Naive thymus-derived CD4-positive, alpha-beta T cell (primary cell): ENCODE measurements at regions not wholly inside any gene's neighbourhood (a gene's known extent, or its start where the extent isn't known, plus 50 kb on each side); places are given as distances from the start of the nearest gene placed in this dataset.

ENCODE experiments used
- ATAC-seq: fragments of 150-1000 bp; cut with Tn5 transposase; 2 replicates; pipeline ENCODE4 v1.10.0; 2021; ENCODE audit warnings: mild to moderate bottlenecking, moderate library complexity
- CTCF ChIA-PET: fragments of 350-600 bp; sonication (Branson Sonifier 250); formaldehyde crosslinking; loops from one replicate; lab custom pipeline; 2021; ENCODE audit warnings: antibody characterized with exemption; lab: Charles Lee
- POLR2A ChIA-PET: fragments of 350-600 bp; sonication (Branson Sonifier 250); formaldehyde crosslinking; loops from one replicate; lab custom pipeline; 2021; ENCODE audit warnings: antibody characterized with exemption, inconsistent platforms; lab: Charles Lee
- DNase-seq, 9 donors: peaks; one replicate each; pipeline versions ENCODE4 v3.0.0 to v3.0.0-alpha.2; 2020 to 2022; ENCODE audit warnings: mixed read lengths in 1 of 9
- H3K27ac ChIP-seq: one replicate; pipeline ENCODE4 v1.7.0; 2013; ENCODE audit warnings: mild to moderate bottlenecking, low read depth, low read length, moderate library complexity
- H3K27me3 ChIP-seq, 2 donors: one replicate each; pipeline ENCODE4 v1.7.0; 2013; ENCODE audit warnings: low read length in 2 of 2, mild to moderate bottlenecking in 2 of 2, moderate library complexity in 2 of 2; ENCODE audit not compliant: control insufficient read depth in 2 of 2, insufficient read depth in 2 of 2
- H3K36me3 ChIP-seq, 3 experiments: 1 replicate in 2 of 3; 2 replicates in 1 of 3; pipeline ENCODE4 v1.7.0; 2013; ENCODE audit warnings: low read length in 3 of 3, mild to moderate bottlenecking in 3 of 3, moderate library complexity in 1 of 3; ENCODE audit not compliant: insufficient read depth in 3 of 3, control insufficient read depth in 2 of 3
- H3K4me1 ChIP-seq, 2 donors: one replicate each; pipeline ENCODE4 v1.7.0; 2013; ENCODE audit warnings: low read length in 2 of 2, mild to moderate bottlenecking in 2 of 2, moderate library complexity in 1 of 2; ENCODE audit not compliant: control insufficient read depth in 2 of 2, insufficient read depth in 2 of 2
- H3K4me3 ChIP-seq: 2 replicates; pipeline ENCODE4 v1.7.0; 2013; ENCODE audit warnings: mild to moderate bottlenecking, low read length
- H3K9me3 ChIP-seq, 3 experiments: 1 replicate in 2 of 3; 2 replicates in 1 of 3; pipeline ENCODE4 v1.7.0; 2013; ENCODE audit warnings: low read length in 3 of 3; ENCODE audit not compliant: control insufficient read depth in 2 of 3
- H3K27ac Mint-ChIP-seq, 9 donors: one replicate each; pipeline ENCODE4 v1.8.0; 2020 to 2022; ENCODE audit warnings: mixed read lengths in 9 of 9, mild to moderate bottlenecking in 8 of 9, moderate library complexity in 5 of 9, inconsistent platforms in 2 of 9
- H3K27me3 Mint-ChIP-seq, 5 donors: one replicate each; pipeline ENCODE4 v1.8.0; 2021 to 2022; ENCODE audit warnings: mixed read lengths in 5 of 5, mild to moderate bottlenecking in 1 of 5
- H3K36me3 Mint-ChIP-seq, 5 donors: one replicate each; pipeline ENCODE4 v1.8.0; 2020 to 2022; ENCODE audit warnings: mixed read lengths in 5 of 5, mild to moderate bottlenecking in 3 of 5, inconsistent platforms in 1 of 5
- H3K4me1 Mint-ChIP-seq, 7 donors: one replicate each; pipeline ENCODE4 v1.8.0; 2020 to 2022; ENCODE audit warnings: mixed read lengths in 7 of 7, mild to moderate bottlenecking in 3 of 7, inconsistent platforms in 1 of 7
- H3K4me3 Mint-ChIP-seq, 10 donors: one replicate each; pipeline ENCODE4 v1.8.0; 2020 to 2022; ENCODE audit warnings: mild to moderate bottlenecking in 10 of 10, mixed read lengths in 10 of 10, moderate library complexity in 6 of 10, inconsistent platforms in 2 of 10
- H3K9me3 Mint-ChIP-seq, 11 donors: one replicate each; pipeline ENCODE4 v1.8.0; 2020 to 2022; ENCODE audit warnings: mixed read lengths in 11 of 11, mild to moderate bottlenecking in 4 of 11, inconsistent platforms in 1 of 11, moderate library complexity in 1 of 11
- intact Hi-C, 2 donors: fragments of 100-400 bp; cut with micrococcal nuclease; formaldehyde crosslinking; loops; one replicate each; pipeline ENCODE4 v1.15.1; 2023

DNA sequence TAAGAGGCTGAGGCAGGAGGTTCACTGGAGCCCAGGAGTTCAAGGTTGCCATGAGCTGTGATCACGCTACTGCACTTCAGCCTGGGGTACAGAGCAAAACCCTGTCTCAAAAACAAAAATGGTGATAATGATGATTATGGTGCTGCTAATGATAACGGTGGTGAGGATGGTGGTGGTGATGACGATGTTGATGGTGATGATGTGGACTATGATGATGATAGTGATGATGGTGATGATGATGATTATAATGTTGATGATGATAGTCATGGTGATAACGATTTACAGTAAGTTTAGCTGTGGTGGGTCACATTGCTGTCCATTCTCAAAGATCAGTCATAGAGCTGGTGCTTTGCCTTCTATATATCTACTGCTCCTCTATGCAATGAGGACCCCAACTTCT lies 1340.6 kb downstream of the UQCRFS1 start:
- no peak overlapping the region for H3K4me3 ChIP-seq
- ChIA-PET POLR2A (no interaction called here), CTCF (no interaction called here)
- Mint-ChIP-seq H3K27ac (no peak overlapping the region), H3K4me3 (no peak overlapping the region), H3K9me3 (peaks cover 6 to 85% (median 15%) of the 10 kb centered on the region in 11 donors), H3K4me1 (no peaks in the 10 kb centered on the region), H3K36me3 (peaks cover 0 to 5% (median 0%) of the 10 kb centered on the region in 5 donors), H3K27me3 (no peaks in the 10 kb centered on the region)
- DNase-seq (no peak), ATAC-seq (no peak)
- peaks cover 0 to 8% (median 0%) of the 10 kb centered on the region in 3 experiments for H3K9me3 ChIP-seq
- H3K27me3 ChIP-seq = no peaks in the 10 kb centered on the region
- H3K36me3 ChIP-seq = no peaks in the 10 kb centered on the region
- intact Hi-C loops = no loop called here
- no peaks in the 10 kb centered on the region for H3K4me1 ChIP-seq
- no peak overlapping the region for H3K27ac ChIP-seq

- ChIA-PET CTCF (no interaction called here), POLR2A (no interaction called here)
- Mint-ChIP-seq H3K27ac (no peak overlapping the region), H3K9me3 (peaks cover 14 to 79% (median 19%) of the 10 kb centered on the region in 11 donors), H3K36me3 (peaks cover 0 to 9% (median 5%) of the 10 kb centered on the region in 5 donors), H3K4me3 (no peak overlapping the region), H3K27me3 (no peaks in the 10 kb centered on the region), H3K4me1 (no peaks in the 10 kb centered on the region)
- Histone ChIP-seq H3K27me3 (no peaks in the 10 kb centered on the region), H3K4me3 (no peak overlapping the region), H3K36me3 (no peaks in the 10 kb centered on the region), H3K4me1 (no peaks in the 10 kb centered on the region), H3K27ac (no peak overlapping the region), H3K9me3 (peaks cover 0 to 8% (median 5%) of the 10 kb centered on the region in 3 experiments)
- intact Hi-C loops = no loop called here
- ATAC-seq (no peak), DNase-seq (no peak)
Observed at GRCh38 chr19:27870293-27870692, 1342.7 kb downstream of the UQCRFS1 start.

DNA sequence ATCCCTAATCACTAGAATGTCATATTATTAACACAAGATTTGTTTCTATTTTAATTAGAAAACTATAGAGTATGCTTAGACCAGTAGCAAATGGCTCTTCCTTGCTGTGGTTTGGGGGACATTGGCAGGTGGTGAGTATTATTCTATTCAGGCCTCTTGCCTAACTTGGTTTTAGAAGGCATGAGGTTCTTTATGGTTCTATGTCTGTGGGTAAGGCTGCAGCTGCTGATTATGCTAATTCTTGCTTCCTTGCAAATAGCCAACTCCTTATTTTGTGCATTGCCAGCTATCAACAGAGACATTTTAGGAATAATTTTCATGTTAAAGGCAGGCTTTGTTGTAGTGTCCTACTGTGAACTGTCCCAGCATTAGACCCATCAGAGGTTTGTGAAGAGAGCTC lies 1344.9 kb downstream of the UQCRFS1 start:
- CTCF ChIA-PET = no interaction called here
- Mint-ChIP-seq H3K27me3 (no peaks in the 10 kb centered on the region), H3K36me3 (peaks cover 0 to 12% (median 9%) of the 10 kb centered on the region in 5 donors), H3K9me3 (peaks cover 13 to 71% (median 24%) of the 10 kb centered on the region in 11 donors), H3K4me1 (no peaks in the 10 kb centered on the region), H3K4me3 (no peak overlapping the region), H3K27ac (no peak overlapping the region)
- H3K27ac ChIP-seq = no peak overlapping the region
- H3K9me3 ChIP-seq = peaks cover 0 to 8% (median 5%) of the 10 kb centered on the region in 3 experiments
- no peaks in the 10 kb centered on the region for H3K36me3 ChIP-seq
- intact Hi-C loops = no loop called here
- no peak for DNase-seq
- H3K4me1 ChIP-seq = no peaks in the 10 kb centered on the region
- ATAC-seq = no peak
- no peaks in the 10 kb centered on the region for H3K27me3 ChIP-seq
- no peak overlapping the region for H3K4me3 ChIP-seq
- POLR2A ChIA-PET = no interaction called here

GRCh38 chr19:27865927-27866777 lies 1346.8 kb downstream of the UQCRFS1 start:
- Histone ChIP-seq H3K9me3 (peaks cover 0 to 10% (median 5%) of the 10 kb centered on the region in 3 experiments), H3K36me3 (no peaks in the 10 kb centered on the region), H3K4me3 (no peak overlapping the region), H3K27me3 (no peaks in the 10 kb centered on the region), H3K4me1 (no peaks in the 10 kb centered on the region), H3K27ac (no peak overlapping the region)
- DNase-seq = no peak
- peaks cover 13 to 67% (median 32%) of the 10 kb centered on the region in 11 donors for H3K9me3 Mint-ChIP-seq
- H3K4me1 Mint-ChIP-seq = no peaks in the 10 kb centered on the region
- no peaks in the 10 kb centered on the region for H3K27me3 Mint-ChIP-seq
- intact Hi-C loops = no loop called here
- H3K36me3 Mint-ChIP-seq = peaks cover 0 to 18% (median 9%) of the 10 kb centered on the region in 5 donors
- POLR2A ChIA-PET = no interaction called here
- no peak overlapping the region for H3K27ac Mint-ChIP-seq
- CTCF ChIA-PET = no interaction called here
- H3K4me3 Mint-ChIP-seq = no peak overlapping the region
- ATAC-seq = no peak

- no peak overlapping the region for H3K27ac Mint-ChIP-seq
- H3K4me1 Mint-ChIP-seq = no peaks in the 10 kb centered on the region
- peaks cover 12 to 86% (median 64%) of the 10 kb centered on the region in 11 donors for H3K9me3 Mint-ChIP-seq
- Histone ChIP-seq H3K4me1 (no peaks in the 10 kb centered on the region), H3K9me3 (peaks cover 0 to 37% (median 5%) of the 10 kb centered on the region in 3 experiments), H3K4me3 (peak overlapping the region; percentile 14), H3K27me3 (no peaks in the 10 kb centered on the region), H3K27ac (no peak overlapping the region), H3K36me3 (no peaks in the 10 kb centered on the region)
- CTCF ChIA-PET = no interaction called here
- DNase-seq (no peak), ATAC-seq (no peak)
- POLR2A ChIA-PET = no interaction called here
- H3K36me3 Mint-ChIP-seq = peaks cover 0 to 31% (median 3%) of the 10 kb centered on the region in 5 donors
- H3K4me3 Mint-ChIP-seq = no peak overlapping the region
- intact Hi-C loops = no loop called here
- H3K27me3 Mint-ChIP-seq = no peaks in the 10 kb centered on the region
Observed at GRCh38 chr19:27861411-27861975, 1351.5 kb downstream of the UQCRFS1 start.

DNA sequence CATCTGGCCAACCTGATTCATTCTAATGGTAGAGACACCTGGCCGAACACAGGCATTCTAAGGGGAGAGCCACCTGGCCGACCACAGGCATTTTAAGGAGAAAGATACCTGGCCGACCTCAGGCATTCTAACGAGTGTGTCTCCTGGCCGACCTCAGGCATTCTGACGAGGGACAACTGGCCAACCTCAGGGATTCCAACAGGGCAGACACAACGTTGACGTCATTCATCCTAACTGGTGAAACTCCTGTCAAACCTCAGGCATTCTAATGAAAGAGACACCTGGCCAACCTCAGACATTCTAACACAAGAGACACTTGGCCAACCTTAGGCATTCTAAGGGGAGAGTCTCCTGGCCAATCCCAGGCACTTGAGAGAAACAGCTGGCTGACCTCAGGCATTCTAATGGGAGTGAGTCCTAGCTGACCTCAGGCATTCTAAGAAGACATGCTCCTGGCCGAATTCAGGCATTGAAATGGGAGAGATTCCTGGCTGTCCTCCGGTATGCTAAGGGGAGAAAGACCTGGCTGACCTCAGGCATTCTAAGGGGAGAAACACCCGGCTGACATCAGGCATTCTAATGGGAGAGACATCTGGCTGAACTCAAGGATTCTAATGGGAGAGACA lies 1352.5 kb downstream of the UQCRFS1 start:
- no peaks in the 10 kb centered on the region for H3K27me3 ChIP-seq
- Mint-ChIP-seq H3K4me1 (no peaks in the 10 kb centered on the region), H3K4me3 (no peak overlapping the region), H3K36me3 (peaks cover 0 to 30% (median 2%) of the 10 kb centered on the region in 5 donors), H3K27me3 (no peaks in the 10 kb centered on the region), H3K27ac (no peak overlapping the region), H3K9me3 (peaks cover 3 to 87% (median 64%) of the 10 kb centered on the region in 11 donors)
- H3K4me3 ChIP-seq = no peak overlapping the region
- H3K9me3 ChIP-seq = peaks cover 0 to 37% (median 0%) of the 10 kb centered on the region in 3 experiments
- ATAC-seq (no peak), DNase-seq (no peak)
- POLR2A ChIA-PET = no interaction called here
- CTCF ChIA-PET = no interaction called here
- no peaks in the 10 kb centered on the region for H3K36me3 ChIP-seq
- intact Hi-C loops = no loop called here
- no peak overlapping the region for H3K27ac ChIP-seq
- no peaks in the 10 kb centered on the region for H3K4me1 ChIP-seq
